ENCODE measurements at regions not wholly inside any gene's neighbourhood (a gene's known extent, or its start where the extent isn't known, plus 50 kb on each side); places are given as distances from the start of the nearest gene placed in this dataset.

GRCh38 chr2:64910523-64910922 lies 78.7 kb upstream of the SLC1A4 start:
- no peak for FAIRE-seq
- TF ChIP-seq POLR2AphosphoS5 (IDR thresholded peaks at IDR 0.05; ENCODE audit: low read depth, low read length) (0 out of 2 replicates have a peak, but pooled peaks have one; percentile 18), POU2F2 (IDR thresholded peaks at IDR 0.05; ENCODE audit: low read depth, low read length) (no peak)
- DNase-seq (ENCODE audit: insufficient read length, low spot score): no peak

GRCh38 chr2:64910972-64911433 lies 78.2 kb upstream of the SLC1A4 start:
- no peak for TF ChIP-seq PAX5 (IDR thresholded peaks at IDR 0.05; ENCODE audit: insufficient read depth, low read length, severe bottlenecking)
- no peak for TF ChIP-seq POU2F2 (IDR thresholded peaks at IDR 0.05; ENCODE audit: low read depth, low read length)
- TF ChIP-seq SPI1 (IDR thresholded peaks at IDR 0.05; ENCODE audit: low read depth, low read length): no peak
- no peak for TF ChIP-seq POLR2AphosphoS5 (IDR thresholded peaks at IDR 0.05; ENCODE audit: low read depth, low read length)
- no peak for TF ChIP-seq TAF1 (IDR thresholded peaks at IDR 0.05; ENCODE audit: low read depth, low read length)
- TF ChIP-seq POLR2A (IDR thresholded peaks at IDR 0.05; ENCODE audit: low read depth, low read length): no peak
- DNase-seq (ENCODE audit: insufficient read length, low spot score) (no peak), FAIRE-seq (no peak)

- no peak for TF ChIP-seq TAF1 (IDR thresholded peaks at IDR 0.05; ENCODE audit: low read depth, low read length)
- 0 out of 2 replicates have a peak, but pooled peaks have one; percentile 2 for TF ChIP-seq POLR2A (IDR thresholded peaks at IDR 0.05; ENCODE audit: low read depth, low read length)
- no peak for DNase-seq (ENCODE audit: insufficient read length, low spot score)
- FAIRE-seq: peak; percentile 9
Observed at GRCh38 chr2:64913357-64913869, 75.8 kb upstream of the SLC1A4 start.

- FAIRE-seq (no peak), DNase-seq (ENCODE audit: insufficient read length, low spot score) (no peak)
- TF ChIP-seq PAX5 (IDR thresholded peaks at IDR 0.05; ENCODE audit: insufficient read depth, low read length, severe bottlenecking) (peak; percentile 32), SPI1 (IDR thresholded peaks at IDR 0.05; ENCODE audit: low read depth, low read length) (no peak)
Observed at GRCh38 chr2:64914247-64914646, 75.0 kb upstream of the SLC1A4 start.

- FAIRE-seq (peak; percentile 86), DNase-seq (ENCODE audit: insufficient read length, low spot score) (no peak)
Observed at GRCh38 chr2:64914735-64915509, 74.3 kb upstream of the SLC1A4 start.

GRCh38 chr2:64915510-64915900 lies 73.7 kb upstream of the SLC1A4 start:
- FAIRE-seq: no peak
- no peak for DNase-seq (ENCODE audit: insufficient read length, low spot score)
- TF ChIP-seq PAX5 (IDR thresholded peaks at IDR 0.05; ENCODE audit: insufficient read depth, low read length, severe bottlenecking) (no peak), POLR2A (IDR thresholded peaks at IDR 0.05; ENCODE audit: low read depth, low read length) (no peak)

More at GRCh38 chr2:64914735-64915509, 74.3 kb upstream of the SLC1A4 start:
- TF ChIP-seq POLR2AphosphoS5 (IDR thresholded peaks at IDR 0.05; ENCODE audit: low read depth, low read length) (peak; percentile 70), POLR2A (IDR thresholded peaks at IDR 0.05; ENCODE audit: low read depth, low read length) (peak; percentile 65; the same call in 1 of the 2 replicates), SPI1 (IDR thresholded peaks at IDR 0.05; ENCODE audit: low read depth, low read length) (no peak), TAF1 (IDR thresholded peaks at IDR 0.05; ENCODE audit: low read depth, low read length) (0 out of 2 replicates have a peak, but pooled peaks have one; percentile 36), POU2F2 (IDR thresholded peaks at IDR 0.05; ENCODE audit: low read depth, low read length) (peak; percentile 50; the same call in 1 of the 2 replicates)

GRCh38 chr2:64918220-64918886 lies 70.8 kb upstream of the SLC1A4 start:
- no peak for FAIRE-seq
- TF ChIP-seq PAX5 (IDR thresholded peaks at IDR 0.05; ENCODE audit: insufficient read depth, low read length, severe bottlenecking): no peak
- no peak for TF ChIP-seq TAF1 (IDR thresholded peaks at IDR 0.05; ENCODE audit: low read depth, low read length)
- no peak for DNase-seq (ENCODE audit: insufficient read length, low spot score)

GRCh38 chr2:64919261-64919660 lies 69.9 kb upstream of the SLC1A4 start:
- TF ChIP-seq PAX5 (IDR thresholded peaks at IDR 0.05; ENCODE audit: insufficient read depth, low read length, severe bottlenecking) (no peak), POLR2A (IDR thresholded peaks at IDR 0.05; ENCODE audit: low read depth, low read length) (0 out of 2 replicates have a peak, but pooled peaks have one; percentile 34), TAF1 (IDR thresholded peaks at IDR 0.05; ENCODE audit: low read depth, low read length) (no peak), POU2F2 (IDR thresholded peaks at IDR 0.05; ENCODE audit: low read depth, low read length) (no peak), SPI1 (IDR thresholded peaks at IDR 0.05; ENCODE audit: low read depth, low read length) (no peak)
- DNase-seq (ENCODE audit: insufficient read length, low spot score) (no peak), FAIRE-seq (no peak)

GRCh38 chr2:64922482-64923384 lies 66.5 kb upstream of the SLC1A4 start:
- TF ChIP-seq POLR2A (IDR thresholded peaks at IDR 0.05; ENCODE audit: low read depth, low read length) (no peak), PAX5 (IDR thresholded peaks at IDR 0.05; ENCODE audit: insufficient read depth, low read length, severe bottlenecking) (no peak), POLR2AphosphoS5 (IDR thresholded peaks at IDR 0.05; ENCODE audit: low read depth, low read length) (no peak), POU2F2 (IDR thresholded peaks at IDR 0.05; ENCODE audit: low read depth, low read length) (no peak), SPI1 (IDR thresholded peaks at IDR 0.05; ENCODE audit: low read depth, low read length) (no peak), TAF1 (IDR thresholded peaks at IDR 0.05; ENCODE audit: low read depth, low read length) (no peak)
- DNase-seq (ENCODE audit: insufficient read length, low spot score): no peak
- FAIRE-seq: peak; percentile 13

- FAIRE-seq: no peak
- DNase-seq (ENCODE audit: insufficient read length, low spot score): no peak
- TF ChIP-seq POLR2AphosphoS5 (IDR thresholded peaks at IDR 0.05; ENCODE audit: low read depth, low read length) (no peak), POLR2A (IDR thresholded peaks at IDR 0.05; ENCODE audit: low read depth, low read length) (no peak), TAF1 (IDR thresholded peaks at IDR 0.05; ENCODE audit: low read depth, low read length) (no peak), POU2F2 (IDR thresholded peaks at IDR 0.05; ENCODE audit: low read depth, low read length) (no peak), PAX5 (IDR thresholded peaks at IDR 0.05; ENCODE audit: insufficient read depth, low read length, severe bottlenecking) (no peak), SPI1 (IDR thresholded peaks at IDR 0.05; ENCODE audit: low read depth, low read length) (no peak)
Observed at GRCh38 chr2:64923385-64923710, 65.9 kb upstream of the SLC1A4 start.
